ENCODE measurements at regions not wholly inside any gene's neighbourhood (a gene's known extent, or its start where the extent isn't known, plus 50 kb on each side); places are given as distances from the start of the nearest gene placed in this dataset.

DNA sequence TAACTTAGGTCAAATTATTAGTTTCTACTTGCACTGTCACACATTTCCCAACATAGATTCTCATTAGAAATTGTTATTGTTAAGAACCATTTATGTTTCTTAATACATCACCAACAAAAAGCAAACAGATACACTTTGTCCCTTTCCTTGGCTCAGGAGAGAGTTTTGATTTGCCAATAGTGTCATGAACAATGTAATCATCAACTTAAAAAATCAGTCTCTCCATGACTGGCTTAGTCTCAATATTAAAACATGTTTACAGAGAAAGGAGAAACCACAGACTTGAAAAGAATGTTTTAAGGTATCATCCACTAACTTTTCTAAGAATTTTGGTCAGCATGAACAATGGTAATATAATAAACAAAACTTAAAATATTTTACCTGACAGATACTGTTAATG lies 416.5 kb upstream of the KCNH7 start:
- TF ChIP-seq, protein P1, sequence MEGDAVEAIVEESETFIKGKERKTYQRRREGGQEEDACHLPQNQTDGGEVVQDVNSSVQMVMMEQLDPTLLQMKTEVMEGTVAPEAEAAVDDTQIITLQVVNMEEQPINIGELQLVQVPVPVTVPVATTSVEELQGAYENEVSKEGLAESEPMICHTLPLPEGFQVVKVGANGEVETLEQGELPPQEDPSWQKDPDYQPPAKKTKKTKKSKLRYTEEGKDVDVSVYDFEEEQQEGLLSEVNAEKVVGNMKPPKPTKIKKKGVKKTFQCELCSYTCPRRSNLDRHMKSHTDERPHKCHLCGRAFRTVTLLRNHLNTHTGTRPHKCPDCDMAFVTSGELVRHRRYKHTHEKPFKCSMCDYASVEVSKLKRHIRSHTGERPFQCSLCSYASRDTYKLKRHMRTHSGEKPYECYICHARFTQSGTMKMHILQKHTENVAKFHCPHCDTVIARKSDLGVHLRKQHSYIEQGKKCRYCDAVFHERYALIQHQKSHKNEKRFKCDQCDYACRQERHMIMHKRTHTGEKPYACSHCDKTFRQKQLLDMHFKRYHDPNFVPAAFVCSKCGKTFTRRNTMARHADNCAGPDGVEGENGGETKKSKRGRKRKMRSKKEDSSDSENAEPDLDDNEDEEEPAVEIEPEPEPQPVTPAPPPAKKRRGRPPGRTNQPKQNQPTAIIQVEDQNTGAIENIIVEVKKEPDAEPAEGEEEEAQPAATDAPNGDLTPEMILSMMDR (IDR thresholded peaks at IDR 0.05 in 4 of 5, conservative IDR thresholded peaks at IDR 0.05 in 1 of 5): no peak
- TF ChIP-seq POLR2A (IDR thresholded peaks at IDR 0.05): no peak
